NT2/D1 (cell line): ENCODE measurements at regions not wholly inside any gene's neighbourhood (a gene's known extent, or its start where the extent isn't known, plus 50 kb on each side); places are given as distances from the start of the nearest gene placed in this dataset.

Experiments
- YY1 ChIP-seq: IDR thresholded peaks from 2 replicates; pipeline ENCODE4 v1.6.1; 2011; ENCODE audit not compliant: insufficient read length, insufficient read depth
- ZNF274 ChIP-seq: IDR thresholded peaks from 2 replicates; pipeline ENCODE4 v1.6.1; 2011; ENCODE audit warnings: mild to moderate bottlenecking, low read depth, low read length

GRCh38 chr14:95389471-95390011 is 69.8 kb upstream of the CLMN start:
- TF ChIP-seq ZNF274: no peak
- no peak for TF ChIP-seq YY1
